IPS-15b (cell line): ENCODE measurements at regions not wholly inside any gene's neighbourhood (a gene's known extent, or its start where the extent isn't known, plus 50 kb on each side); places are given as distances from the start of the nearest gene placed in this dataset.

Source experiments
- H3K27me3 ChIP-seq: one replicate; pipeline ENCODE4 v1.6.1; 2013; ENCODE audit warnings: low read length; ENCODE audit not compliant: control insufficient read depth, insufficient read depth
- H3K36me3 ChIP-seq: one replicate; pipeline ENCODE4 v1.6.1; 2013; ENCODE audit warnings: low read length; ENCODE audit not compliant: control insufficient read depth, insufficient read depth
- H3K4me1 ChIP-seq: one replicate; pipeline ENCODE4 v1.6.1; 2013; ENCODE audit warnings: mild to moderate bottlenecking, low read length; ENCODE audit not compliant: control insufficient read depth, insufficient read depth
- H3K4me3 ChIP-seq: one replicate; pipeline ENCODE4 v1.5.1; 2013; ENCODE audit warnings: low read depth, low read length
- H3K9ac ChIP-seq: one replicate; pipeline ENCODE4 v1.6.1; 2013; ENCODE audit warnings: low read depth, mild to moderate bottlenecking, low read length
- H3K9me3 ChIP-seq: one replicate; pipeline ENCODE4 v1.6.1; 2013; ENCODE audit warnings: mild to moderate bottlenecking, low read length; ENCODE audit not compliant: control insufficient read depth, insufficient read depth

DNA sequence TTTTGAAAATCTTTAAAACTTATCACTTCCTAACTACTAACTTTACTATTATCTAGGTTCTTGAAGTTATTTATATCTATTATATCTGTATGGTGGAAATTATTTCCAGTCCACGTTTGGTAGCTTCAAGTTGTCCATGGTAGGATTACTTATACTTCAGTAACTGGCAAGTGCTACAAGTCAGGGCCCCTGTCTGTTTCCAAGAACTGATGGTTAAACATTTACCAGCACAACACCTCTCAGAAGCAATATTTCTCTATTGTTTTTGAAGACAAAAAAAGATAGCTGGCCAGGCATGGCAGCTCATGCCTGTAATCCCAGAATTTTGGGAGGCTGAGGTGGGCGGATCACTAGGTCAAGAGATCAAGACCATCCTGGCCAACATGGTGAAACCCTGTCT, 240.4 kb upstream of the RHOBTB1 start:
- no peaks in the 10 kb centered on the region for H3K27me3 ChIP-seq
- H3K9ac ChIP-seq, result no peak overlapping the region
- H3K36me3 ChIP-seq, result no peaks in the 10 kb centered on the region
- no peaks in the 10 kb centered on the region for H3K9me3 ChIP-seq
- no peaks in the 10 kb centered on the region for H3K4me1 ChIP-seq
- H3K4me3 ChIP-seq, result no peak overlapping the region

DNA sequence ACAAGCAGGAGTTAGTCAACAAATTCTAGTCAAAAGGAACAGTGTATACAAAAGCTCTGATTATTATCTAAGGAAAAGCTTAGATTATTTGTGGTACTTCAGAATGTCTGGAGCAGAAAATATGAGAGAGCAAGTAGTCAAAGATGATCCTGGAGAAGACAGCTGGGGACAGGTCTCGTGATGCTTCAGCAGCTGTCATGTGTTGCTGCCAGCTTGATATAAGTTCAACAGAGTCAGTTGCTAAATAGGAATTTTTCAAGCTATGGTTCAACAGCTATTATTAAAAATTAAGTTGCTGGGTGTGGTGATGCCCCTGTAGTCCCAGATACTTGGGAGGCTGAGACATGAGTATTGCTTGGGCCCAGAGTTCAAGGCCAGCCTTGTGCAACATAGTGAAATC, 240.0 kb upstream of the RHOBTB1 start:
- H3K4me1 ChIP-seq, result no peaks in the 10 kb centered on the region
- no peaks in the 10 kb centered on the region for H3K27me3 ChIP-seq
- no peak overlapping the region for H3K9ac ChIP-seq
- no peaks in the 10 kb centered on the region for H3K36me3 ChIP-seq
- no peaks in the 10 kb centered on the region for H3K9me3 ChIP-seq
- no peak overlapping the region for H3K4me3 ChIP-seq

DNA sequence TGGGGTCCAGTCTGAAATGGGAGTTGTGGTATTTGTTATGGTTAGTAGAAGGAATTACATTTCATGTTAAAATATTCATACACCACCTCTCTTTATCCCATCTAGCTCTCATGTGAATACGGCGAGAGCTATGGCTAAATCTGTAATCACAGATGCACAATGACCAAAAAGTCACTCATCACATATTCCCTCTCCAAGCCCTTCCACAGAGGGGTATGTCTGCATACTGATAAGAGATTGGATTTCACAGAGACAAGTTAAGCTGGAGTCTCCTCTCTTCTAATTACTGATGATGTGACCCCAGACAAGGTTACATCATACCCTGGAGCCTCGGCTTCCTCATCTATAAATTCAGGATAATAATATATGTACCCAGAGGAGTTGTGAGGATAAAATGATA, 237.8 kb upstream of the RHOBTB1 start:
- no peak overlapping the region for H3K4me3 ChIP-seq
- H3K27me3 ChIP-seq, result no peaks in the 10 kb centered on the region
- H3K9me3 ChIP-seq, result no peaks in the 10 kb centered on the region
- H3K36me3 ChIP-seq, result no peaks in the 10 kb centered on the region
- H3K9ac ChIP-seq, result no peak overlapping the region
- H3K4me1 ChIP-seq, result no peaks in the 10 kb centered on the region

DNA sequence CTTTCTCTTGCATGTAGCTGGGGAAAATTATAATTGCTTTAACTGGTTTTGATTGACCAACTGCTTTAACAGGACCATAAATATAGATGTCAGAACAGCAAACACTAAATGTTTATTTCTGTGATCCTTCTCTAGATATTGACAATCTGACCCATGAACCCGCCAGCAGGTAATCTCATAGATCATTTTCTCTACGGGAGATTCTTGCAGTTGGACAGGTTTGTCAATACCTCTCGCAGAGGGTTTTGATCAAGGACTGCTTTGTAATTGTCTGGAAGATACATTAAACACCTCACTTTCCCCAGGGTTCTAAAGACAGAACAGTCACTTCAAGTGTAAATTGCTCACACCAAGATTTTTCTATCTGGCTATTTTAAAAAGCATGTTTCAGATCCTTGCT, 235.8 kb upstream of the RHOBTB1 start:
- H3K9me3 ChIP-seq, result no peaks in the 10 kb centered on the region
- H3K36me3 ChIP-seq, result no peaks in the 10 kb centered on the region
- no peak overlapping the region for H3K4me3 ChIP-seq
- H3K27me3 ChIP-seq, result no peaks in the 10 kb centered on the region
- no peaks in the 10 kb centered on the region for H3K4me1 ChIP-seq
- no peak overlapping the region for H3K9ac ChIP-seq

DNA sequence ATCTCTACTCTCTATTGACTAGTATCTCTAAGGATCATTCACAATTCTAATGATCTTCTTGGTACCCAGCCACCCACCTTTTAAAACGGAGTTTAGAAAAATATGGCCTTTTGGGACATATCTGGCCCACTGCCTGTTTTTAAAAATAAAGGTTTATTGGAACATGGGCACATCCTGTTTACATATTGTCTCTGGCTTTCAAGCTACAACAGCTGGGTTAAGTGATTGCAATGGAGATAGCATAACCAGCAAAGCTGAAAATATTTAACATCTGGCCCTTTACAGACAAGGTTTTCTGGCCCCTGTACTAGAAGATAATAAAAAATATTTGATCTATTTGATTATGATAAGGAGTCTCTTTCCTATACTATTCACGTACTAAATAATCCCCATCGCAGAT, 232.4 kb upstream of the RHOBTB1 start:
- no peaks in the 10 kb centered on the region for H3K4me1 ChIP-seq
- no peaks in the 10 kb centered on the region for H3K36me3 ChIP-seq
- H3K27me3 ChIP-seq, result no peaks in the 10 kb centered on the region
- no peaks in the 10 kb centered on the region for H3K9me3 ChIP-seq
- H3K4me3 ChIP-seq, result no peak overlapping the region
- no peak overlapping the region for H3K9ac ChIP-seq

DNA sequence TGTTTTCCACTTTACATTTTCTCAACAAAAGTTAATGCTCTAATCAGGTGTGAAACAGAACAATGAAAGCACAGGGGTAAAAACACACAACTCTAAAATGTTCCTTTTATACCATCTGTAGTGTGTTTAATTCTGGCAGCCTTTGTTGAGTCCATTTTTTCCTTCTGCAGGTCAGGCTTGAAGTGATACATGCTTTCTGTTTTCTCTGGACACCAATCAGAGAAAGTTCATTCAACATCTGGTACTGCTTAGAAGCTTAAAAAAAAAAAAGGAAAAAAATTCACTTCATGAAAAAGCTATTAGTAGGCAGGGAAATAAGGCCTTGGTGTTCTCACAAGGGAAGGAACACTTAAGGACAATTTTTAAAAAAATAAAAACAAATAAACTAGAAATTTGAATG, 231.3 kb upstream of the RHOBTB1 start:
- no peaks in the 10 kb centered on the region for H3K36me3 ChIP-seq
- no peak overlapping the region for H3K4me3 ChIP-seq
- H3K27me3 ChIP-seq, result no peaks in the 10 kb centered on the region
- H3K9ac ChIP-seq, result no peak overlapping the region
- no peaks in the 10 kb centered on the region for H3K4me1 ChIP-seq
- no peaks in the 10 kb centered on the region for H3K9me3 ChIP-seq

DNA sequence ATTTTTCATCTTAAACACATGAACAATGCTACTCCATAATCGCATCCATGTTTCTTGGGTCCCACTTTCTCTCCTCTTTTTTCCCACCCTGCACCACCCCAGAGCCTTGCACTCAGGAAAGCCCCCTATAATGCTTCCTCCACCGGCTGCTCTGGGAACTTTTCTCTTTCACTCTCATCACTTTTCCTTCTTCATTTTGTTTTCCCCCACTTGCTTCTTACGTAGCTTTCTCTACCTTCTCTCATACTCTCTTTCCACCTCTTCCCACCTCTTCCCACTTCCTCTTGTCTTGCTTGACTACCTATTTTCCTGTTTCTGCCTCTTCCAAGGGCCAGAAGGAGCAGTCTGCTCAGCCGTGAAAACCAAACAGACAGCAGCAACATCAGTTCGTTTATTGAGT, 229.5 kb upstream of the RHOBTB1 start:
- Histone ChIP-seq H3K4me3 (no peak overlapping the region), H3K4me1 (no peaks in the 10 kb centered on the region), H3K9me3 (no peaks in the 10 kb centered on the region), H3K36me3 (no peaks in the 10 kb centered on the region), H3K27me3 (no peaks in the 10 kb centered on the region), H3K9ac (no peak overlapping the region)

DNA sequence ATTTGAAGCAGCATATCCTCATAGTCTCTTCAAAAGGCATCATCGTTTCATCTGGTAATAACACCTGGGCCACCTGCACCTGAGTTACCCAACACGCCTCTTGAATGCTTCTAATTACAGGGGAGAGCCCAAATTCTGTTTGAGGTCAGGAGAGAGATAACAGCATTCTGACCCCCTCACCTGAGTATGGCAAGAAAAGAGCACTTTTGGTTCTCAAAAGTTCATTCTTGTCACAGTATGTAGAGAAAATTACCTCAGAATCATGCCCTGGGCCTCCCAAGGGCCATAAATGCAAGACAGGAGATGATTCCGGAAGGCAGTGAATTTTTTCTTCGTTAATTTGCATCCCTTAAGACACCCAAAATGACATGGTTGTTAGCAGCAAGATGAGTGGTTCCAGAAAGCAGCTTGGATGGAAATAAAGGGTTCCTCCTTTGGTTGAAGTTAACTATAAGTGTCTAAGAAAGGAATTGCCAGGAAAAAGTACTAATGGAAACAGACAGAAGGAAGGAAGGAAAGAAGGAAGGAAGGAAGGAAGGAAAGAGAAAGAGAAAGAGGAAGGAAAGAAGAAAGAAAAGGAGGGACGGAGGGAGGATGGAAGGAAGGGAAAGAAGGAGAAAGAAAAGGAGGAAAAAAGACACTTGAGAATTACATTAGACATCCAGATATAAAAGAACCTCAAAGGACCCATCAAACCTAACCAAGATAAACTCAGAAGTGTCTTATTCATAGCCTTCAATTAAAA, 228.4 kb upstream of the RHOBTB1 start:
- Histone ChIP-seq H3K27me3 (no peaks in the 10 kb centered on the region), H3K4me3 (no peak overlapping the region), H3K4me1 (no peaks in the 10 kb centered on the region), H3K9me3 (no peaks in the 10 kb centered on the region), H3K36me3 (no peaks in the 10 kb centered on the region), H3K9ac (no peak overlapping the region)

DNA sequence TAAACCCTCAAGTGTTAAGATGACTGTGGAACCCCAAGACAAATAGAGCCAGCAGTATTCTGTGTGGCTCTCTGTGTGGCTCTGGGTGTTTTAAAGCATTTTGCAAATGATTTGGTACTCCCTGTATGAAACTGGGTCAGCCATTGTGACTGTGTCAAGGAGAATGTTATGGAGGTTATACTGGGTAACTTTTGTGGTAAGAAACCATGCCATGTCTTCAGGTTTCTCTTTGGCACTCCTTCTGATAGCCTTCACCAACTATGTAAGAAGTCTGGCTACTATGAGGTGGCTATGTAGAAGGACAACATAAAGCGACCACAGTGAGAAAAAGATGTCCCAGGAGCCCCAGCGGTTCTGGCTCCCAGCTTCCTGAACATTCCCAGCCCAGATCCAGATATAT, 226.6 kb upstream of the RHOBTB1 start:
- no peaks in the 10 kb centered on the region for H3K4me1 ChIP-seq
- no peaks in the 10 kb centered on the region for H3K9me3 ChIP-seq
- H3K36me3 ChIP-seq, result no peaks in the 10 kb centered on the region
- no peaks in the 10 kb centered on the region for H3K27me3 ChIP-seq
- no peak overlapping the region for H3K4me3 ChIP-seq
- no peak overlapping the region for H3K9ac ChIP-seq

DNA sequence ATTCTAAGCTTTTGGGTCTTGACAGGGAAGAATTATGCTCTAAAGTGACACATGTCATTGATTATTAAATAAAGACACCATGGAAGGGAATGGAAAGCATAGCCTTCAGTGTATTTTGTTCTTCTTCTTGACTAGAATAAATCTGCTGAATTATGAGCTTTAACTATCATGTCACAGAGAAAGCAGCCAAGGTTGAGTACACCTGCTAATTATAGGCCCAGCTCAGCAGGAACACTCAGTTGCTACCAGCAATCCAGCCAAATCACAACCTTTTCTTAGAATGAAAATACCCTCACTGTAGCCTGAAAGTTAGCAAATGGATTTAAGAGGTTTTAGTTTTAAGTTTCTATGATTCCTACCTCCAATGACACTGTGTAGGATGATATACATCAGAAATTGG, 225.3 kb upstream of the RHOBTB1 start:
- Histone ChIP-seq H3K4me3 (no peak overlapping the region), H3K36me3 (no peaks in the 10 kb centered on the region), H3K9me3 (no peaks in the 10 kb centered on the region), H3K9ac (no peak overlapping the region), H3K27me3 (no peaks in the 10 kb centered on the region), H3K4me1 (peaks cover 1% of the 10 kb centered on the region)

DNA sequence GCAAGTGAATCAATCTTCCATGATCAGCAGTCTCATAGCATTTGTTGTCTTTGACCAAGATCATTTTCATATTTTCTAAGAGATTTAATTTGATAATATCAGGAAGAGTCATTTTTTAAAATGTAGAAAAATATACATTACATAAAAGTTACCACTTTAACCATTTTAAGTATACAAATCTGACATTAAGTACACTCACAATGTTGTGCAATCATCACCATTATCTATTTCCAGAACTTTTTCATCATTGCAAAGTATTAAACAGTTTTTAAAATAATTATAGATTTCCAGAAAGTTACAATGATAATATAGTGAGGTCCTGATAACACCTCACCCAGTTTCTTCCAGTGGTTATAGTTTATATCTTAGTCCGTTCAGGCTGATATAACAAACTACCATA, 222.5 kb upstream of the RHOBTB1 start:
- H3K27me3 ChIP-seq, result no peaks in the 10 kb centered on the region
- peaks cover 2% of the 10 kb centered on the region for H3K4me1 ChIP-seq
- no peaks in the 10 kb centered on the region for H3K9me3 ChIP-seq
- H3K4me3 ChIP-seq, result no peak overlapping the region
- H3K36me3 ChIP-seq, result no peaks in the 10 kb centered on the region
- no peak overlapping the region for H3K9ac ChIP-seq

DNA sequence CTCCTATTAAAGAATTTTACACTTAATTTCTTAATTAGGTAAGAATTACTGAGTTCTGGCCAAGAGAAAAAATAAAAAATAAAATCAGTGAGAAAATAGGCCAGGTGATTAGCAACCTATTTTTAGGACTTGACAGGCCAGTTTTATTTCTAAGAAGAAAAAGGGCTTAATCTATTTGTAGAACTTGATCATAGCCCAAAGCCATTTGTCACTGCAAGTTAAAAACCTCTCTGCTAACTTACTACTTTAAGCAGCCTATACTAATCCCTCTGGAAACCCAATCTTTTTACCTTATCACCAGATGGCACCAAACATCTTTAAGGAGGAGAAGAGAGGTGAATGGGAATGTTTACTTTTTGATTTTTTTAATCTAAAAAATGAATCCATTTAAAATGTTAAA, 222.1 kb upstream of the RHOBTB1 start:
- Histone ChIP-seq H3K9me3 (no peaks in the 10 kb centered on the region), H3K27me3 (no peaks in the 10 kb centered on the region), H3K36me3 (no peaks in the 10 kb centered on the region), H3K9ac (no peak overlapping the region), H3K4me1 (peaks cover 2% of the 10 kb centered on the region), H3K4me3 (no peak overlapping the region)
